ENCODE measurements at regions not wholly inside any gene's neighbourhood (a gene's known extent, or its start where the extent isn't known, plus 50 kb on each side); places are given as distances from the start of the nearest gene placed in this dataset.

- TF ChIP-seq POLR2A (IDR thresholded peaks at IDR 0.05) (no peak), POLR2AphosphoS5 (IDR thresholded peaks at IDR 0.05; ENCODE audit: insufficient read depth in 1 of 2, low read depth in 1 of 2) (no peak), CTCF (IDR thresholded peaks at IDR 0.05) (no peak)
Observed at GRCh38 chr5:29148073-29148472, 2045.4 kb upstream of the CDH6 start.
